Type B pancreatic cell (in vitro differentiated cells): ENCODE measurements at regions not wholly inside any gene's neighbourhood (a gene's known extent, or its start where the extent isn't known, plus 50 kb on each side); places are given as distances from the start of the nearest gene placed in this dataset.
"Not testable (repeated sequence)": the region's sequence is repeated elsewhere in the genome, so short reads cannot be mapped to it uniquely, and the experiment has no call there.

Experiments
- DNase-seq: peaks from one replicate; pipeline ENCODE4 v3.0.0; 2021; ENCODE audit warnings: mixed read lengths; ENCODE audit not compliant: unreplicated experiment; ENCODE audit errors: extremely low spot score
- H3K27ac Mint-ChIP-seq: 2 replicates; pipeline ENCODE4 v1.8.0; 2021; ENCODE audit warnings: mild to moderate bottlenecking, mixed read lengths
- H3K27me3 Mint-ChIP-seq: 2 replicates; pipeline ENCODE4 v1.8.0; 2021; ENCODE audit warnings: mixed read lengths
- H3K36me3 Mint-ChIP-seq: 2 replicates; pipeline ENCODE4 v1.8.0; 2021; ENCODE audit warnings: mixed read lengths
- H3K4me1 Mint-ChIP-seq: one replicate; pipeline ENCODE4 v1.8.0; 2021; ENCODE audit warnings: mixed read lengths; ENCODE audit not compliant: unreplicated experiment
- H3K4me3 Mint-ChIP-seq: 2 replicates; pipeline ENCODE4 v1.8.0; 2021; ENCODE audit warnings: mild to moderate bottlenecking, mixed read lengths
- H3K9me3 Mint-ChIP-seq: 2 replicates; pipeline ENCODE4 v1.8.0; 2021; ENCODE audit warnings: mixed read lengths
- TF ChIP-seq, protein P1 (sequence below): fragments of 200-600 bp; sonication (generic); conservative IDR thresholded peaks from 2 replicates; pipeline ENCODE4 v1.5.0; 2021; ENCODE audit warnings: antibody characterized with exemption, mild to moderate bottlenecking

DNA sequence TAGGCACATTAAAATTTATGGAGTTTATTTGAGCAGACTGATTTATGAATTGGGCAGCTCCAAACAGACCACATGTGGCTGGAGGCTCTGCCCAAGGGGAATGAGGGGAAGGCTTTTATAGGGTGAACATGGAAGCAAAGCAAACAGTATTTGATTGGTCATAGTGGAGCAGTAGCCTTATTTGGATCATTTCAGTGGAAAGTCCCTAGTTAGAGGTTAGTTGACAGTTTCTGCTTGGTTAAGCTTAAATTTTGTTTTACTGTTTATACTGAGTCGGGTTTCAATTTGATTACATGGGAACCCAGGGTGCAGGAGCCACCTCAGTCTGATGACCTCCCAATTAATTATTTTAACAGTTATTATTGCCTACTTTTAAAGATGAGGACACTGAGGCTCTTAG lies 140.5 kb downstream of the NDFIP2 start:
- peak overlapping the region; percentile 99 for H3K27ac Mint-ChIP-seq
- no peaks in the 10 kb centered on the region for H3K27me3 Mint-ChIP-seq
- no peak for DNase-seq
- H3K4me3 Mint-ChIP-seq, result peak overlapping the region; percentile 63
- peaks cover 8% of the 10 kb centered on the region for H3K9me3 Mint-ChIP-seq
- TF ChIP-seq, protein P1, sequence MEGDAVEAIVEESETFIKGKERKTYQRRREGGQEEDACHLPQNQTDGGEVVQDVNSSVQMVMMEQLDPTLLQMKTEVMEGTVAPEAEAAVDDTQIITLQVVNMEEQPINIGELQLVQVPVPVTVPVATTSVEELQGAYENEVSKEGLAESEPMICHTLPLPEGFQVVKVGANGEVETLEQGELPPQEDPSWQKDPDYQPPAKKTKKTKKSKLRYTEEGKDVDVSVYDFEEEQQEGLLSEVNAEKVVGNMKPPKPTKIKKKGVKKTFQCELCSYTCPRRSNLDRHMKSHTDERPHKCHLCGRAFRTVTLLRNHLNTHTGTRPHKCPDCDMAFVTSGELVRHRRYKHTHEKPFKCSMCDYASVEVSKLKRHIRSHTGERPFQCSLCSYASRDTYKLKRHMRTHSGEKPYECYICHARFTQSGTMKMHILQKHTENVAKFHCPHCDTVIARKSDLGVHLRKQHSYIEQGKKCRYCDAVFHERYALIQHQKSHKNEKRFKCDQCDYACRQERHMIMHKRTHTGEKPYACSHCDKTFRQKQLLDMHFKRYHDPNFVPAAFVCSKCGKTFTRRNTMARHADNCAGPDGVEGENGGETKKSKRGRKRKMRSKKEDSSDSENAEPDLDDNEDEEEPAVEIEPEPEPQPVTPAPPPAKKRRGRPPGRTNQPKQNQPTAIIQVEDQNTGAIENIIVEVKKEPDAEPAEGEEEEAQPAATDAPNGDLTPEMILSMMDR, result no peak
- no peaks in the 10 kb centered on the region for H3K36me3 Mint-ChIP-seq
- H3K4me1 Mint-ChIP-seq, result peaks cover 5% of the 10 kb centered on the region

DNA sequence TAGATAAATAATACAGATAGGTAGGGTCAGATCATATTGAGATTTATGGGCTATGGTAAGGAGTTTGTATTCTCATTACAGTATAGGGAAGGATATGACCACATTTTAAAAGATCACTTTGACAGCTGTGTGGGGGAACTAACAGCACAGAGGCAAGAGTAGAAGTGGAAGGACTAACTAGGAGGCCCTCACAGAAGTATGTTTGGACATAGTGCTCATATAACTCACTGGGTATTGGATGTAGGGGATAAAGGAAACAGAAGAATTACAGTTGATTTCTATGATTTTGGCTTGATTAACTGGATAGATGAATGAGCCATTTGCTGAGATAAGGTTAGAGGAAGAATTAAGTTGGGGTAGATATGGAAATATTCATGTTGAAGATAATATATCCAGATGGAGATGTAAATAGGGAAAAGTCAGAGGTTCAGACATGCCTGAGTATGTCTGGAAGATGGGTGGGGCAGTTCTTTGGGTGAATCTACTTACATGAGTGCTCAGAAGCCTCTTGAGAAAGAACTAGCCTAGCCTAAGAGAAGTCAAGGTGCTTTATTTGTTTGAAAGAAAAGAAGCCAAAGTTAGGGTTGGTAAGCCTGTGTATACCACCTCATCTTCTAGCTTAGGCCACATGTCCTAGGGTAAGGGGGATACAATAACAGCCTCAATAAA lies 133.4 kb downstream of the NDFIP2 start:
- no peaks in the 10 kb centered on the region for H3K27me3 Mint-ChIP-seq

DNA sequence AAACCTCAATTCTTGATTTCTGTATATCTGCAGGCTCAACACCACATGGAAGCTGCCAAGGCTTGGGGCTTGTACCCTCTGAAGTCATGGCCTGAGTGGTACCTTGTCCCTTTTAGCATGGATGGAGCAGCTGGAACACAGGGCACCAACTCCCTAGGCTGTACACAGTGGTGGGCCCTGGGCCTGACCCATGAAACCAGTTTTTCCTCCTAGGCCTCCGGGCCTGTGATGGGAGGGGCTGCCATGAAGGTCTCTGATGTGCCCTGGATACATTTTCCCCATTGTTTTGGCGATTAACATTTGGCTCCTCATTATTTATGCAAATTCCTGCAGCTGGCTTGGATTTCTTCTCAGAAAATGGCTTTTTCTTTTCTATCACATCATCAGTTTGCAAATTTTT lies 131.6 kb downstream of the NDFIP2 start:
- DNase-seq, result no peak
- Mint-ChIP-seq H3K4me3 (no peak overlapping the region), H3K4me1 (no peaks in the 10 kb centered on the region), H3K27me3 (no peaks in the 10 kb centered on the region), H3K27ac (no peak overlapping the region), H3K36me3 (peaks cover 5% of the 10 kb centered on the region), H3K9me3 (peaks cover 6% of the 10 kb centered on the region)
- TF ChIP-seq, protein P1, result no peak

More for the DNA sequence above, 133.4 kb downstream of the NDFIP2 start:
- peaks cover 6% of the 10 kb centered on the region for H3K9me3 Mint-ChIP-seq
- TF ChIP-seq, protein P1, result no peak
- H3K4me3 Mint-ChIP-seq, result no peak overlapping the region
- H3K36me3 Mint-ChIP-seq, result peaks cover 5% of the 10 kb centered on the region
- no peak for DNase-seq
- H3K27ac Mint-ChIP-seq, result no peak overlapping the region
- H3K4me1 Mint-ChIP-seq, result no peaks in the 10 kb centered on the region

DNA sequence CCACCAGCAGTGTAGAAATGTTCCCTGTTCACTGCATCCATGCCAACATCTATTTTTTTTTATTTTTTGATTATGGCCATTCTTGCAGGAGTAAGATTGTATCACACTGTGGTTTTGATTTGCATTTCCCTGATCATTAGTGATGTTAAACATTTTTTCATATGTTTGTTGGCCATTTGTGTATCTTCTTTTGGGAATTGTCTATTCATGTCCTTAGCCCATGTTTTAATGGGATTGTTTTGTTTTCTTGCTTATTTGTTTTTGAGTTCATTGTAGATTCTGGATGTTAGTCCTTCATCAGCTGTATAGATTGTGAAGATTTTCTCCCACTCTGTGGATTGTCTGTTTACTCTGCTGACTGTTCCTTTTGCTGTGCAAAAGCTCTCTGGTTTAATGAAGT lies 126.9 kb downstream of the NDFIP2 start:
- H3K27ac Mint-ChIP-seq, H3K4me3 Mint-ChIP-seq, H3K36me3 Mint-ChIP-seq, H3K27me3 Mint-ChIP-seq, DNase-seq, H3K9me3 Mint-ChIP-seq, H3K4me1 Mint-ChIP-seq: not testable (repeated sequence)
